KG1 (cell line): ENCODE measurements at regions not wholly inside any gene's neighbourhood (a gene's known extent, or its start where the extent isn't known, plus 50 kb on each side); places are given as distances from the start of the nearest gene placed in this dataset.
"Not testable (repeated sequence)": the region's sequence is repeated elsewhere in the genome, so short reads cannot be mapped to it uniquely, and the experiment has no call there.

Experiments used
- DNase-seq: peaks from one replicate; lab custom pipeline; 2025; lab: John Stamatoyannopoulos, UW

DNA sequence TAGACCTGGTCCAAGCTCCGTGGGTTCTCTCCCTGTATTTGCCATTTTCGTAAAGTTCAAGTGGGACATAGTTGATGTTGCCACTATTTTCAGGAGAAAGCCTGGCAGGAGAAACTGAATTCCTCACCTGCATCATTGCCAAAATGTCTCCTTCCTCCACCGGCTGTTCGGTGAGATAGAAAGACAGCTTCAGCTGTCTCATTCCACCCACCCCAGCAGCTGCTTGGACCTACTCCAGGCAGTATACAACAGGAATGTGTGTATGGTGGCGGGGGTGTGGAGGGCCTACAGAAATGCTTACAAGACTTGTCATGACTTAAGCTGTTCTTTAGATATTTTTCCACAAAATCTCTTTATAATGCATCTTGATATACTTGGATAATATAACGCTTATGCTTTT, 132.7 kb upstream of the RAP2B start:
- no peak for DNase-seq

DNA sequence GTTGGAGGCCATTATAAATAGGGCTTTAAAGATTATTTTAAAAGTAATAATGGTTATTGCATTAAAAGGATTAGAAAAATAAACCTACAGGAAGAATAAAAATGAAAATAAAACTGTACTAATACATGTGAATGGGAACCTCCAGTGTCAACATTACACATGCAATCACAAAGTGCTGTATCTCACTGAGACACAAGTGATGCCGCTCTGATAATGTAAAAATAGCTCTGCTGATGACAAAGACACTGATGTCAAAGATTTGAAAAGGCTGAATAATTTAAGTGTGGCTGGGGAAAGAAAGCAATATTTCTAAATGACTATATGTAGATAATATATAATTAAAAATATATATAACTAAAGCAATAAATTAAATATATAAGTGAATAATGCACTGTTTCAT, 129.1 kb upstream of the RAP2B start:
- no peak for DNase-seq

DNA sequence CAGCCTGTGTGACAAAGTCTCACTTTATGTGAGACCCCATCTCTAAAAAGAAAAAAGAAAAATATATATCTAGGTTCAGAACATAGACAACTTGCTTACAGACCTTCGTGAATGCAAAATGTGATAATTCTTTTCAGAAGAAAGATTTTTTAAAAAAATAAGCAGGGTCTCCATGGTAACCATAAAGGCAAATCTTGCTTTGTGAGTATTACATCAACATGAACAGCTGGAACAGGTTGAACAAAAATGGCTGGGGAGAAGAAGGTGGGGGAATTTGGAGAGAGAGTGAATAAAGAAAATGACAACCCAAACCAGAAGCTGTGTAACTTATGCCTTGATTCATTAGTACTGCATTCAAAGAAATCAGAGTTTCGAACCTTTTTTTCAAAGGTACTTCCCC, 125.2 kb upstream of the RAP2B start:
- no peak for DNase-seq

DNA sequence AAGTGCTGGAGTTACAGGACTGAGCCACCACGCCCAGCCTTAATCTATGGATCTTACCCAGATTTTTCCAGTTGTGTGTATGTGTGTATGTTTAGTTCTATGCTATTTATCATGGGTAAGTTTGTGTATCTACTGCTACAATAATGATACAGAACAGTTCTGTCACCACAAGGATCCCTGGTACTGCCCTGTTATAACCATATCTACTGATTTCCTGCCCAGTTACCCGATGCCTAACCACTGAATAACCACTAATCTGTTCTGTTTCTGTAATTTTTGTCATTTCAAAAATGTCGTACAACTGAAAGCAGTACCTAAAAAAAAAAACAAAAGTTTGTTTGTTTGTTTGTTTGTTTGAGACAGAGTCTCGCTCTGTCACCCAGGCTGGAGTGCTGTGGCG, 123.7 kb upstream of the RAP2B start:
- DNase-seq, result no peak

DNA sequence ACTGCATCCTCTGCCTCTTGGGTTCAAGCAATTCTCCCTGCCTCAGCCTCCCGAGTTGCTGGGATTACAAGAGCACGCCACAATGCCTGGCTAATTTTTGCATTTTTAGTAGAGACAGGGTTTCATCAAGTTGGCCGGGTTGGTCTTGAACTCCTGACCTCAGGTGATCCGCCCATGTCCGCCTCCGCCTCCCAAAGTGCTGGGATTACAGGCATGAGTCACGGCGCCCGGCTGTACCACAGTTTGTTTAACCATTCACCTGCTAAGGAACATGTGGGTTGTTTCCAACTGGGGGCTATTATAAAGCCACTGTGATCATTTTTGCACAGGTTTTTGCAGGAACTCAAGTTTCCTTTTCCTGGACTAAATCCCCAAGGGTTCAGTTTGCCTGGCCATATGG, 123.2 kb upstream of the RAP2B start:
- DNase-seq, result no peak

DNA sequence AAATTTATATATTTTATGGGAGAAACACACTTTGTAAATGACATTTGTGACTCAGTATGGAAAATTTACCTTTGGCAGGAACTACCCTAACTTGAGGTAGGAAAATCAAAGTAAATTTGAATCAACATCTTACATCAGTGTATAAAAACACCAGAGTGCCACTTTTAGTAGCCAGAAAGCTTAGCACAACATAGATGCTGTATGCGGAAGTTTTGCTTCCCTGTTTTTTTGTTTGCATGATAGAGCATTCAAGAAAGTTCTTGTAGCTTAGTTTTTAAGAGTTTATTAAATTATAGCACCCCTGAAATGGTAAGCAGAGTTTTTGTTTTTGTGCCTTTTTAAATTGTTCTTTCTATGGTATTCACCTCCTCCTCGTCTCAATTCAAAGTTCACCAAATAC, 120.8 kb upstream of the RAP2B start:
- DNase-seq, result no peak

DNA sequence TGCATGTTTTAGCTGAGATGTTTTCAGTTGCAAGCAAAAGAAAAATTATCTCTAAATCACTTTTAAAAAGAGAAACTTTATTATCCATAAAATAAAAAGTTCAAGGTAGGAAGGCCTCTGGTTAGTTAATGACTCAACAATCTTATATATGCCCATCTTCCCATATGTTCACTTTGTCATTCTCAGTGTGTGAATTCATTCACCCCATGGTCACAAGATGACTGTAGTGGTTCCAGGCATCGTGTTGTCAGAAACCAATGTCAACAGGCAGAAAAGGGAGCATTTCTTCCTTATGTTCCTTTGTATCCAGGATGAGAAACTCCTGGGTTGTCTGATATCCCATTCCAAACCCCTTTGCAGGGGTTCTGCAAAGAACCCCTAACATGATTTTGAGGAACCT, 119.9 kb upstream of the RAP2B start:
- no peak for DNase-seq

DNA sequence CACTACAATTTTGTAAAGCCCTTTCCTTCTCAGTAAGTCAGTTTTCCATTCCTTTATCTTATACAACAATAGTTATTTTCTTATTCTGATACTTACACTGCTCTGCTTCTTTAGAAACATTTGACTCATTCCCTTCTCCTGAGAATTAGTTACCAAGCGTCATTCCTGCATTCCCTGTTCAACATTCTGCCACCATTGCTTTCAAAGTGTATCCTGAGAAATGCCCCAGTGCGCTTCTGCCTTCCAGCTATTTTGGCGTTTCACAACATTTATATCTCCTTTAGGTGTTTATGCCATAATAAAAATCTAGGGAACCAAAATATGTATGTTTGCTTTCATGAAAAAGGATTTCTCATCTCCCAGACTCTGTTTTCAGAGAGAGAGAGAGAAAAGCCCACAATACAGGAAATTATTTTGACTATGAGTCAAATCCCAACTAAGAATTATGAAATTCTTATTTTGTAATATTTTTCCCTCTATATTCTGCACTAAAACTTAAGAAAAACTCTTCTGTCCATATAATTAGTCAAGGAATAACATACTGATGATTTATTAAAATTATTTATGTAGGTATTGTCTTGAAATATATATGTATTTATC, 118.2 kb upstream of the RAP2B start:
- no peak for DNase-seq

DNA sequence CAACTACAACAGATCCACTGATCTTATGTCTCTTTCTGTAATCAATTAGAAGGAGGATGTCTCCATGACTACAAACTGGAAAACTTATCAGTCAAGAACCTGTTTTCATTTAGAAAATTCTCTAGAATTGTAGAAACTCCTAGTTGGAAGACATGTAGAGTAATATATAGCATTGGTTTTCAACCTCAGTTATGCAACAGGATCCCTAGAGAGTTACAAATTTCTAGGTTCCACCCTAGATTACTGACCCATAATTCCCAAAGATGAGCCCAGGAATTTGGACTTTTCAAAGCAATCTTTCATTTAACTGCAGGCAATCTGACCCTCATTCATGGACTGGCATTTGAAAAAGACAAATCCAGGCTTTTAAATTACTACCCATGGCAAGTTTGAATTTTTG, 116.9 kb upstream of the RAP2B start:
- no peak for DNase-seq

DNA sequence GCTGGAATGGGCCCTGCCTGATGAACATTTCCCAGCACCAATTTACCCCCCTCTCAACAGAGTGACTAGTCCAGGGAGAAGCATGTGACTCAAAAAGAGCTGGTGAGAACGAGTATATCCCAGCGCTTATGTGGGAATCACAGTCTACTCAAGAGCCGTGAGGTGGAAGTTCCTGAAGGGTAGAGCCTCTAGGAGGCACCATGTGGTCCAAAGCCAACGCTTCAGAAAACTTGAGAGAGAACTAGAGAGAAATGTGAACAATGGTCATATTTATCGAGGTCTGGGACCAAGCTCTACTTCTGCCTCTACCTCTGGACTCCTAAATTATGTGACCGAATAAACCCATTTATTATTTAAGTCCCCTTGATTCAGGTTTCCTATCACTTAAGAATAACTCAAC, 111.0 kb upstream of the RAP2B start:
- DNase-seq, result no peak

DNA sequence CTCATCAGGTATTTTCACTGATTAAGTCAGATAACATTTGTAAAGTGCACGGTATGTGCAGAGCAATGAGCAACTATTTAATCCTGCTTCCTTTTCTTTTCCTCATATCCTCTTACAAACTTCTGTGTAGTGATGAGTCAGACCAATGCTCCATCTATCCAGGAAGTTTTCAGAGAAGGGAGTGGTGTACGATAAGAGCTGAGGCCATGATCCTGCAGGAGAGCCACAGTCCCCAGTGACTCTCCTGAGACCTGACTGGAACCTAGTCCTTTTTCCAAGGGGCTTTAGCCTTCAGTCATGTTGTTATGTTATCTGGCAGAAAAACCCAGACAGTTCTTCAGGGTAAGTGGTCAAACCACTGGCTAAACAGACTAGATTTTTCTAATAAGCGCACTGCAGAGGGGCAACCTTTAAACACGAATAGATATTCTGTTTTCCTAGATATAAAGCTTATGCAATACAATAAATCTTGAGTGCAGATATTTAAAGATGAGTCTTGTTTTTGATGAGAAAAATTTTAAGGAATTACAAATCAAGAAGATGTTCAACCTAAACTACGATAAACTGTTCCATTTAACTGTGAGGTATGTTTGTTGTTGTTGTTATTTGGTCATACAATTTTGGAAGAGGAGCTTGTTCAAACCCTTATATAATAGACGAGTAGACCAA, 110.5 kb upstream of the RAP2B start:
- no peak for DNase-seq

DNA sequence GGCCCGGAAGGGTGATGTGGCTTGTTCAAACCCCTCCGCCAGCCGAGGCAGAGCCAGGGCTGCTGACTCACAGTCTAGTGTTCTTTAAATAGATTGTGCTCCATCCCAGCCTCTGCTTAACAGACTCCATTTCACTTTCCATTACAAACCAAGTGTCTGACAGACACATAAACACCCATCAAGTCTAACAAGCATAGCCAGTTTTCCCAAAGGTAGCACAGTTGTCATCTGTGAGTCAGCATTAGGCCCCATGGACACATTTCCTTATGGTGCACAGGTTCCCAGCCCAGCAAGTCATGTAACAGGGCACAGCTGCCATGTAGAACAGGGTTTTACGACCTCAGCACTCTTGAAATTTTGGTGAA, 109.9 kb upstream of the RAP2B start:
- DNase-seq, result no peak

DNA sequence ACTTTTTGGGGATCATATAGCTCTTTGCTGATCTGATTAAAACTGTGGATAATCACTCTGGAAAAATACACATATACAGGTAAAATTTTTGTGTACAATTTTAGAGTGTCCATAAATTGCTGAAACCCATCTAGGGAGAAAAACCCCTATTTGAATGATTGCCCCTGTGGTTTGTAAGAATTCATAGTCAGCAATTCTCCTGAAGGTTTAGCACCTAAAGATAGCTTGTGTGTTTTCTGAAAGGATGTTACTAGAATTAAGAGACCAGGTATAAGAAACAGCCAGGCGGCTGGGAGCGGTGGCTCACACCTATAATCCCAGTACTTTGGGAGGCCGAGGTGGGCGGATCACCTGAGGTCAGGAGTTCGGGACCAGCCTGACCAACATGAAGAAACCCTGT, 106.8 kb upstream of the RAP2B start:
- no peak for DNase-seq

DNA sequence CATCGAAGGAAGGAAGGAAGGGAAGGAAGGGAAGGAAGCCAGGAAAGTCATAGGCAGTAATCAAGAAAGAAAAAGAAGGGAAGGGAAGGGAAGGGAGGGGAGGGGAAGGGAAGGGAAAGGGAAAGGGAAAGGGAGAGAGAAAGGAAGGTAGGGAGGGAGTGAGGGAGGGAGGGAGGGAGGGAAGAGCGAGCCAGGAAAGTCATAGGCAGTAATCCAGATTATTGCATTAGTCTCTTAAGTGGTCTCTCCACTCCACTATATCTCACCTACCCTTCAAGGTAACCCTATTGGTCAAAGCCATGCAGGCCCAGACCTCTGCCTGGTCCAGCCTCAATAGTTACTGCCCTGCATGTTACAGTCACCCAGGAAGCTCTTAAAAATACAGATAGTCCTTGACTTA, 106.2 kb upstream of the RAP2B start:
- no peak for DNase-seq

DNA sequence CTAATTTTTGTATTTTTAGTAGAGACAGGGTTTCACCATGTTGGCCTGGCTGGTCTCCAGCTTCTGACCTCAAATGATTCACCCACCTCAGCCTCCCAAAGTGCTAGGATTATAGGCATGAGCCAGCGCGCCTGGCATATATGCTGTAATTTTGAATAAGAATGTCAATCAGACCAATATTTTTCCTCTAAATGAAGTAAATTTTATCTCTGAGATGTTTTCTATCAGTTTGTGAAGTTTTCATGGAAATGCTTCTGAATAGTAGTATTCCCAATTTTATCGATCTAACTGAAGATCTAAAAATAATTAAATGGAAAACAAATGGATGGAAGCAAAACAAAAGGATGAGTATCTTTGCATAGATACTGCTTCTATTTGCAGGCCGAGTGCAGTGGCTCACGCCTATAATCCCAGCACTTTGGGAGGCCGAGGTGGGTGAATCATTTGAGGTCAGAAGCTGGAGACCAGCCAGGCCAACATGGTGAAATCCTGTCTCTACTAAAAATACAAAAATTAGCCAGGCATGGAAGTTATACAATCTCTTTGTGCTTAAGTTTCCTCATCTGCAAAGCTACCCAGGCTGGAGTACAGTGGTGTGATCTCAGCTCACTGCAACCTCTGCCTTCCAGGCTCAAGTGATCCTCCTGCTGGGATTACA, 103.9 kb upstream of the RAP2B start:
- not testable (repeated sequence) for DNase-seq

DNA sequence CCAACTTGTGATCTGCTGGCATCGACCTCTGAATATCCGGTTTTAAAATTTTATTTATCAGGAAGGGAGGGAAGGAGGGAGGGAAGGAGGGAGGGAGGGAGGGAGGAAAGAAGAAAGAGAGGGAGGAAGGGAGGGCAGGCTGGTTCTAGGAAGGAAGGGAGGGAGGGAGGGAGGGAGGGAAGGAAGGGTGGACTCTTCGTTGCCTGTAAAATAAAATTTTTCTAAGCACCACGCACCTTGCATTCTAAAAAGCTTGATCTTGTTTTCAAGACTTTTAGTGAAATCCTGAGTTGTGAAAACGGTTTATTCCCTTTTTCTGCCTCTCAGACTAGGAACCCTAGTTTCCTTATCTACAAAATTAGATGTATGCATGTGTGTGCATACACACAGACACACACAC, 101.7 kb upstream of the RAP2B start:
- no peak for DNase-seq

DNA sequence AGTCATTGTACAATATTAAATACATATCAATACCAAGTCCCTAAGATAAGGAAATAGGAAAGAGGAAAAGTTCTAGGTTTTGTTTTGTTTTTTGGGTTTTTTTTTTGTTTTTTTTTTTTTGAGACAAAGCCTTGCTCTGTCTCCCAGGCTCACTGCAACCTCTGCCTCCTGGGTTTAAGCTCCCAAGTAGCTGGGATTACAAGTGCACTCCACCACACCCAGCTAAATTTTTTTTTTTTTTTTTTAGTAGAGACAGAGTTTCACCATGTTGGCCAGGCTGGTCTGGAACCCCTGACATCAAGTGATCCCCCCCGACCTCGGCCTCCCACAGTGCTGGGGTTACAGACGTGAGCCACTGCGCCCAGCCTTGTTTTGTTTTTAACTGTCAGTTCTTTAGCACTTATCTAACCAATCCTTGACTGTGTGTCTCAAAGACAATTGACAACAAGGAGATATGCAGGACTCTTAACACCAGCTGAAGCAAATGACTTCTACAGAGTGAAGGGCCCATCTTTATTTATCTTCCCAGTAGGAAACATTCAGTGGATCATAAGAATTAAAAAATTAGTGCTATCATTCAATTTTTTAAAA, 100.0 kb upstream of the RAP2B start:
- no peak for DNase-seq

DNA sequence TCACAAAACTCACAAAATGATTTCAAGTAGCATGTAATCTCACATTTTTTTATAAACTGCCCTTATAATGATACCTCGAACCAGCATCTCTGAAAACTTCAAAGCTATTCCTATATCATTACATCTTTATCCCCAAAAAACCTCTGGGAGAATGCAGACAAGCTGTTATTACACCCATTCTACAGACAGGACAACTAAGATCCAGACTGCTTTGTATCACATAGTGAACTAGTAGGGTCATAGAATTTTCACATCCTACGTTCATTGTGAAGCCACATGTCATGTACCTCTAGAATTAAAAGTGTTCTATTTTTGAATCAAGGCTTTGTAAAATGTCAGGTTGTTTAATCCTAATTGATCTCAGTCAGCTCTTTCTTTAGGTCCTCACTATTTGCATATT, 98.7 kb upstream of the RAP2B start:
- DNase-seq, result no peak

DNA sequence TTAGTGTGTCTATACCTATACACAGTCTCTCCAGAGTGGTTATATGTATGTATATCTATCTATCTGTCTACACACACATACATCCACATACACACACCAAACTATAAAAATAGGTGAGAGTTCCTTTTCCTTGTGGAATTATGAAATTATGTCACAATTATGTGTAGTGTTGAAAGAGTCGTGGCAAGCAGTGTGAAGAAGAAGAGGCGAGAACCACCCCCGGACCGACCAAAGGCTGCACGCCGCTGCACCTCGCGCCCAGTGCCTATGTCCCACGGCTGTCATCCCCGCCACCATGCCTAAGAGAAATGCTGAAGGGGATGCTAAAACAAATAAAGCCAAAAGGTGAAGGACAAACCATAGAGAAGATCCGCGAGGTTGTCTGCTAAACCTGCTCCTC, 95.0 kb upstream of the RAP2B start:
- no peak for DNase-seq

DNA sequence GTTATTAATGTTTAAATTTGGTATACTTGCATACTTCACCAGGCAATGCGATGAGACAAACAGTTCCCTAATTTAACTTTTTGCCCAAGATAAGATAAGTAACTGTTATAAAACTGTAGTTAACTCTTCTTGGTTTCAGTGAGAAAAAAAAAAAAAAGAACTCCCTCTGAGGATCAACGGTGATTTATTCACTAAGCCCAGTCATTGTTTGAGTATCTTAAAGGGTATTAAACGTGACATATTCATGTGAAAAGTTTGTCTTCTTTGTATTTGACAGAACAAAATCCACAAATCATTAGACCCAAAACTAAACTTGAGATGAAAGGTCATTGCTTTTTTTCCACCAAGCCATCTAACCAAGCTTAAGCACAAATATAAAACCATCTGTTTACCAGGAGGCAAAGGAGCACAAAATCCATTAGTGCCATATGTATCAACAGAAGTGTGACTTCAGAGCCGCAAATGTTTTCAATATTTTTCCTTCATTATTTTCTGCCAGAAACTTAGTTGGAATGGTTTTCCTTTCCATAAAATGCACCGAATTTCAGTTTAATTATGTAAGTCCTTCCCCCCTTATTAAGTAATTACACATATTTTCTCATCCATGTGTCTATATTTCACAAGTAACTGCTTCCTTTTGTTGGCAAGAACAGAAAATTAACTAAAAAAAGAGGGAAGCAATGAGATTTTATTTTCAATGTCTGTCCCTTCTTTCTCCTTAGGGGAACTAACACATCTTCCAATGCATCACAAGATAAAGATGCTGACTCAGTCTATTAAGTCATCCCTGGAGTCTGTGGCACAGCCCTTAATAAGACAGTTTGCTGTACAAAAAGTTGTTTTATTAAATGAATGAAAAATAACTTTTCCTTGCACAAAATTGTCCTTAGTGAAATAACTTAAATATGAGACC, 92.2 kb upstream of the RAP2B start:
- no peak for DNase-seq

DNA sequence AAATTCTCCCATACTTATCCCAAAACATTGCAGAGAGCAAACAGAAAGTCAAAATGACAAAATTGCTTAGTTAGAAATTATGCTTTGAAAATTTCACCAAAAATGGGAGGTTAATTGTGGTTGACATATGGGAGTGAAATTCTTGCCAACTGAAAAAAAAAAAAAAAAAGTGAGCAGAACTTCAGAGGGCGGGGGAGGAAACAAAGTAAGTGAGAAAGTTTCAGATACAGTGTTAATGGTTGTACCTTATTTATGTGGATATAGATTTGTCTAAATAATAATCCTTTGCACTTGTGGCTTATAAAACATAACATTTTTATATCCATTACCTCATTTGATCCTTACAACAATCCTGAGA, 91.5 kb upstream of the RAP2B start:
- no peak for DNase-seq

DNA sequence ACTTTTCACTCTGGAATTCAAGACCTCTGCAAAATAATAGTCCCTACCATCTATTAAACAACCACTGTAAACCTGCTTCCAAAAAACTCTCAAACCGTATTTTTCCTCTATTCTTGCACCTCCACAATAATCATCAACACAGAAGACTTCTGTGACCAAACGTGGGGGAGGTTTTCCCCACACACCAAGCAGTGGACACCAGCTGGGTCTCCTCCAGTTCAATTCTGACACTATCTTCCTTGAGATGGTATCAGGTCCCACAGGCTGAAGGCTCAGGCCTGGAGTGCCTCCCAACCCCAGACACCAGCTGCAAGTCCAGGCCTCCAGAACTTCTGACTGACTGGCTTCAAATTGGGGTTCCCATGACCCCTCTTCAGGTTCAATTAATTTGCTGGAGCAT, 89.6 kb upstream of the RAP2B start:
- DNase-seq, result no peak

DNA sequence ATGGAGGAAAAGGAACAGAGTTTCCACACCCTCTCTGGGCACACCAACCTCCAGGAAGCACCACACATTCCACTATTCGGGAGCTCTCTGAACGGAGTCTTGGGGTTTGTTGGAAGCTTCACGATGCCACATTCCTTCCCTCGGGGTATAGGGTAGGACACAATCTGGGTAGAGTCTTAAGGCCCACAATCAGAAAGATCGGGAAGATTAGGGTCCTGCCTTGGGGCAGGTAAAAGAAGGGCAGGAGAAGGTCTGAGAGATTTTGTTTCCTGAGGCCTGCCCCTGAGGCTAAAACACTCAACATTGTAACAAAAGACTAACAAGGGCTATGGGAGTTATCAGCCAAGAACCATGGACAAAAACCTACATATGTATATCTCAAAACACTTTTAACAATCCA, 89.2 kb upstream of the RAP2B start:
- DNase-seq, result no peak
